Hypothalamus (tissue), 51 donors: ENCODE measurements at regions not wholly inside any gene's neighbourhood (a gene's known extent, or its start where the extent isn't known, plus 50 kb on each side); places are given as distances from the start of the nearest gene placed in this dataset.

Experiments
- DNase-seq, 51 donors: peaks; one replicate each; lab custom pipeline; 2025; lab: John Stamatoyannopoulos, UW

DNA sequence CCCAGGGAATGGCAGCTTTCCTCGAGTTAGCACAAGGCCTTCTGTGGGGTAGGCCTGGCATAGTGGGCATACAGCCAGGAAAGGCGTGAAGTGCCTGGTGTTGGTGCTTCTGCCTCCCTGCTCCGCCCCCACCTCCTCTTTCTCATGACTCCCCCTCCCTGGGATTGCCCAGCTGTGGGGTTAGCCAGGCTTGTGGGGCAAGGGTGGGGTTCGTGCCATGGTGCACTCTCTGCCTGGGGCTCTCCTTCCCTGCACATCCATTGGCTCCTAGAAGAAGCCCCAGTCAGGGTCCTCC is 236.8 kb upstream of the NCAM1 start:
- peak in 2 of 51 donors; percentile 7 to 16 for DNase-seq

- DNase-seq: no peak
Observed at GRCh38 chr11:112725636-112726035, 235.6 kb upstream of the NCAM1 start.

DNA sequence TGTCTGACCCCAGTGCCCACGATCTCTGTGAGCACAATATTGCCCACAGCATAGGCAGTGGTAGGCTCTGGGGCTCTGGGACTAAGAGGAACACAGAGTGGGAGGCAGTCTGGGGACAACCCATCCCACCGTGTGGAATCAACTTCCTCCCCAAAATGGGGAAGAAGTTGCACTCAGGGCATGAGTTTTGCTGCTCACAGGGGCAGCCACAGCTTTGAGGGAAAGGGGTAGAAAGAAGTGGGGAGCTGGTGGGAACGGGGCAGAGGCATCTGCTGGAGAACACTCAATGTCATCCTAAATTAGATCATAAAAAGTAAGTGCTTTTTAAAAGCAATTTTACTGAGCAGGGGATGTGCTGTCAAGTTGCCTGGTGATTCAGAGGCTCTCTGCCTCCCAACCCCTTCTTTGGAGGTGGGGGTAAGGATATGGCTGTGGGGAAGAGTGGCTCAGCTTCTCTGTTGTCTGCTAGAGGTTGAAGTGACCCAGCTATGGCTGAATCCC is 233.8 kb upstream of the NCAM1 start:
- no peak for DNase-seq

DNA sequence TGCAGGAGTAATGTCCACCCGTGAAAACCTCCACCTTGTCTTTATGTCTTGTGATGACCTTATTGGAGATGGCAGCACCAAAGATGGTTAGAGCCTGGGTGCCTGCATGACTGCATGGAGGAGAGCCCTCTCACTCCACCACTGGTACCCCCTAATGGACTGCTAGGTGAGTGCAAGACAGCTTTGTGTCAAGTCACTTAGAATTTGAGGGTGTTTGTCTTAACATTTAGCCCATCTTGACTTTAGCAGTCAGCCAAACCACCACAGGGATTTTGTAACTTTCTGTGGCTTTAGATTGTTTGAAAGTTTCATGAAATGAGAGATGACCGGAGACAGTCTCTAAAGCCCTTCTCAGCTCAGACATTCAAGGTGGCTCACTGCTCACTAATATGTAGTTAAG is 232.9 kb upstream of the NCAM1 start:
- no peak for DNase-seq

DNA sequence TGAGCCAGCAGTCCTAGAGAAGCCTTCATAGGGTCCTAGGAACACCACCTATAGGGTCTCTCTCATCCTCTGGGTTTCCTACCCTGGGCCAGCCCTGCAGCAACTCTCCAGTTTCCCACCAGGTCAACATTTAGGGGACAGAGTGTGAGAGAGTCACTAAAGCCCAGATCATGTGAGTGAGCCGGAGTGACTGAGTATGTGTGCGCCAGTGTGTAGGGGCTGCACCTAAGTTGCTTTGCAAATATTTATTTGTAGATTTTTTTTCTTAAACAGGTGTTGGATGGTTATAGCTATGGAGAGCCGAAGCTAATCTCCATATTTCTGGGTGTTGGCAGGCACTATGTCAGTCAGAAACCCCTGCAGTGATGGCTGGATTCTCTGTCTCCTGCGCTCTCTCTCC is 232.5 kb upstream of the NCAM1 start:
- no peak for DNase-seq

DNA sequence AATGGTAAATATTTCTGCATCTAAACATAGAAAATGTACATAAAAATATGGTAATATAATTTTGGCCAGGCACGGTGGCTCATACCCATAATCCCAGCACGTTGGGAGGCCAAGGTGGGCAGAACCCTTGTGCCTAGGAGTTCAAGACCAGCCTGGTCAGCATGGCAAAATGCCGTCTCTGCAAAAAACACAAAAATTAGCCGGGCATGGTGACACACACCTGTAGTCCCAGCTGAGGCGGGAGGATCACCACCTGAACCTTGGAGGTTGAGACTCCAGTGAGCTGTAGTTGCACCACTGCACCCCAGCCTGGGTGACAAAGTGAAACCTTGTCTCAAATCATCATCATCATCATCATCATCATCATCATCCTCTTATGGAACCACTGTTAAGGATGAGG is 230.6 kb upstream of the NCAM1 start:
- DNase-seq: no peak

GRCh38 chr11:112731538-112731937 is 229.7 kb upstream of the NCAM1 start:
- no peak for DNase-seq

GRCh38 chr11:112732031-112732430 is 229.2 kb upstream of the NCAM1 start:
- DNase-seq: no peak

DNA sequence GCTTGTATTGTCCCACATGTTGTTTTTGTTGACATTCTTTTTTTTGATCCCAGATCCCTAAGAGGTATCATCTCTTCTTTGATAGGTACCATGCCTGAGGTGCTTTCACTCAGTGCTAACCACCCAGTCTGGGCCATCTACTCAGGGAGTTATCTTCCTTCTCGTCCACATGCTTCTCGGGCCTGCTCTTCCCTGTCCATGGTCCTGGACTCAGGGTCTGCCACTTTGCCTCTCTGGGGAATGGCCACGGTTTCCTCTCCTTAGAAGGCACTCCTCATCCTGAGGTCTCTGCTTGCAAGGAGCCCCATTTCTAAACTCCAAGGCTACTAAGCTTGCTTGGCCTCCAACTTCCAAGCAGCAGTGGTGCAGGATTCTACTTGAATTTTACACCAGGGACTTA is 227.0 kb upstream of the NCAM1 start:
- DNase-seq: peak in 1 of 51 donors; percentile 14

DNA sequence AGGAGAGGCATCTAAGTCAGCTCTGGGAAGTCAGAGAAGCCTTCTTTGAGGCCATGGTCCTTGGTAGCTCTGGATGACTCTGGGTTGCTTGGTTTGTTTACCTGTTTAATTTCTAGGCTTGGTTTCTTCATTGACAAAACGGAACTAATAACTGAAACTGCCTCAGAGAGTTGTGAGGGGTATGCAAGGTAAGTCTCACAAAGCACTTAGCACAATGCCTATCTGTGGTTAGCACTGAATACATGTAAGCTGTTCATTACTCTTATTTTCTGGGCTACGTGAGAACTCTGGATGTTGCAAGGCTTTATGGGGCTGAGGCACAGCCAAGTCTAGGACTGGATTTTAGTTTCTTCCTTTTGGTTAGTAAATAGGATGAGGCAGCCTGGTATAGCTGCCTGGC is 225.8 kb upstream of the NCAM1 start:
- peak in 1 of 51 donors; percentile 67 for DNase-seq

DNA sequence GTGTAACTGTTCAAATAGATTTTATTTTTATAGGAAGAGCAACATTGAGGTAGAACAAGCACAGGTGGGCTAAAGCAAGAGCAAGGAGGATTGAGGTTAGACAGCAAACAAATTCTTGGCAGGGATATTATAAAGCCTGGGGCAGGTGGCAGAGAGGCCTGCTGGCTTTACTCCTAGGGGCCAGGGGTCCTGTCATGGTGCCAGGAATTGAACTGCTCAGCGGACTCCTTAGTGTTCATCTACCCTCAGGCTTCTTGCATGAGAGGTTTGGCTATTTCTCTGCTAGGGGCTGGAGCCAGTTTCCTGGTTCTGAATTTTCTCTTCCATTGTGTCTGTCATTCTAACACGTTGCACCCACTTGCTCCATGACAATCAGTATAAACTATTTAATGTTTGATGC is 217.2 kb upstream of the NCAM1 start:
- DNase-seq: no peak

GRCh38 chr11:112745973-112746372 is 215.2 kb upstream of the NCAM1 start:
- no peak for DNase-seq

DNA sequence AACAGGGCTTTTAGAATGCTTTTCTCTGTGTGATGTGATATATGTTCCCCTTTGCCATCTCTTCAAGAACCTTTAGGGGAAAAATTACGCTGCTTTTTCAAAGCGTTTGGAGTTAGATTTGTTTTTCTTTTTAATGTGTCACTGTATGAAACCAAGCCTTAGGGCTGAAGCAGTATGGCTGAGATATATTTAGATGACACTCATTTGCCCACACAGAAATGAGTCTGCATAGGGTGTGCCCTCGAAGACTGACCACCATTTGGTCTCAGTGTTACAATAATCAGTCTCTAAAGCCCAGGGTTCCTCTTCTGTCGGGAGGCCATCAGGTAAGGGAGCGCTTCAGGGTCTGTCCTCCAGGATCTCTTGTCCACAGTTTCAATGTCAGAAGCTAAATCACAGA is 213.0 kb upstream of the NCAM1 start:
- DNase-seq: no peak

- DNase-seq: peak in 3 of 51 donors; percentile 6 to 45 (median 14)
Observed at GRCh38 chr11:112748713-112749543, 212.3 kb upstream of the NCAM1 start.

DNA sequence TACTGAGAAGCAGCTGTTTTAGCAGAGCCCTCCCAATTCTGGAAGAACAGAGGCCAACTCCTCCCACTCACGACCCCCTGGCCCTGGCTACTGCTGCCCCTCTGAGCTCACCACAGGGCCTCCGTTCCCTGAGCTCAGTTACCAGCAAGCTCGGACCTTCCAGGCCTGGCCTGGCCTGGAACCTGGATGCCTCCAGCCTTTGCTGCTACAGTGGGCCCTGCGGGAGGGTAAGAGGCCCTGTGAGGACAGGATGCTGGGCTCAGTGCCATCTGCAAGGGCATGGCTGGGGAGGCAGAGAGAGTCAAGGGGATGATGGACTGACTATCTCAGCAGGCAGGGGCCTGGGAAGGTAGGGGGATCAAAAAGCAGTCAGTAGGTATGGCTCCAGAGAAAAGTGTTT is 209.9 kb upstream of the NCAM1 start:
- peak in 5 of 51 donors; percentile 14 to 33 (median 25) for DNase-seq

GRCh38 chr11:112751772-112752171 is 209.4 kb upstream of the NCAM1 start:
- DNase-seq: no peak

GRCh38 chr11:112752563-112752962 is 208.7 kb upstream of the NCAM1 start:
- DNase-seq: no peak

- DNase-seq: no peak
Observed at GRCh38 chr11:112753706-112754105, 207.5 kb upstream of the NCAM1 start.

DNA sequence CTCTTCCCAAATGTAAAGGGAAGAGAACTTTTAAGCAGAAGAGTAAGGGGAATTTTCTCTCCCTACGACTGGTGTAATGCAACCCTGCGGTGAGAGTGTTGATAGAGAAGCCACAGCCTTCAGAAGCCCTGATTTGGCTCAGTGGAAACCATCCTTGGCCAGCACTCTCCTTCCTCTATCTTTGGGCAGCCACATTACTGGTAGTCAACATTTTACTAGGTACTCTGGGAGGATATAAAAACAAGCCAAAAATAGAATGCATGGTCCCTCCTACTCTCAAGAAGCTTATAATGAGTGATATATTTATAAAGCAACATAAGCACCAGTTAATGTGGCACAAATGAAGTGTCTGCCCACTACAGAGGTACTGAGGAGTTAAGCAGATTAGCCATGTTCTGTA is 201.8 kb upstream of the NCAM1 start:
- no peak for DNase-seq

DNA sequence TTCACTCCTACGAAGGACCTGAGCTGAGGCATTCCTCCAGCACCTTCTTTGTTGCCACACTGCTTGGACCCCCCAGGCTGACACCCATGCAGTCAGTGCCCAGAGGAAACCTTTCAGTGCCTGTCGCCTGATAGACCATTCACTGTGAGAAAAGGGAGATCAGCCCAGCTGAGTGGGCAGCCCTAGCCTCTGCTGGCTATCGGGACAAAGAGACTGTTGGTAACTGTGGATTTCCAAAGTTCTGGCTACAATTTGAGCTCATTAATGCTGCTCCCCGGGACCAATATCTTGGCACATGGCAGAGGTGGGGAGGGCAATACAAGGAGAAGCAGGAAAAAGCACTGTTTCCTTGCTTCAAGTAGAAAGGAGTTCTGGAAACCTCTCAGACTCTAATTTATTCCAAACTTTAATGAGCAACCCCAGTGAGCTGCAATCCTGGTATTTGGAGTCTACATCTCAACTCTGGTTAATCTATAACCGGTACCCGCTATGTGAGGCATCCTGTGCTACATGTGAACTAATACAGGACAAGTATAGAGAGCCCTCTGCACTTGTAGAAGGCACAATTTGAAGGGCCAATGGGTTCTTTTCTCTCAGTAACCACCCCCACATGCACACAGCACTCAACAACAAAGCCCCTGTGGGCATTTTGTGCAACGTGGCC is 200.7 kb upstream of the NCAM1 start:
- DNase-seq: peak in 3 of 51 donors; percentile 12 to 40 (median 37)

GRCh38 chr11:112761911-112762706 is 199.1 kb upstream of the NCAM1 start:
- no peak for DNase-seq
